ENCODE measurements at regions not wholly inside any gene's neighbourhood (a gene's known extent, or its start where the extent isn't known, plus 50 kb on each side); places are given as distances from the start of the nearest gene placed in this dataset.

DNA sequence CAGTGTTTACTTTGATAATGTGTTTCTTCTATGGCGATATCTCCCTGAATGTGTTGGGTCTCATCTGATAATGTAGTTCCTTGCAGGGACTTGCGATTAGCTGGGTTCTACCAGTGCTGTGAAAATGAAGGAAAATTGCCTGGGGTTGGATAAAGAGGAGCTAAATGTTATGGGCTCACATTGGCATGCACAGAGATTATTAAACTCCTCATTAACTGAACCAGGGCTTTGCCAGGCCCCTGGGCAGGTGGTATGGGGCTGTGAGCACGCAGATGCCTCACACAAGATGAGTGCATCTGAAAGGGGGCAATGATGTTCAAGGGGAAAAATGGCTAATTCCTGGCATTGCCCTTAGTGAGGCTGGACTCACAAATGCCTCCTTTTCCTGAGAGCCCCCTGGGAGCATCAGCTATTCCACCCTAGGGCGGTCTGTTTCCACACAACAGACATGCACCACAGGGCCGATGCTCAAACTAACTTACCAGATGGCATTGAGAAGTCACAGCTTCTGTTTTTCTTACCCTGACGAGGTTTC lies 321.1 kb downstream of the SEC16B start:
- Histone ChIP-seq H3K4me3 (ENCODE audit: low read depth in 1 of 3, low read length in 3 of 3) (no peak overlapping the region), H3K27ac (ENCODE audit: low read depth in 1 of 2, low read length in 2 of 2) (no peak overlapping the region), H3K27me3 (ENCODE audit: control insufficient read depth in 4 of 4, insufficient read depth in 4 of 4, low read length in 3 of 4) (no peaks in the 10 kb centered on the region), H3K4me1 (ENCODE audit: control insufficient read depth in 4 of 4, insufficient read depth in 4 of 4, low read length in 3 of 4) (peaks cover 3 to 48% (median 38%) of the 10 kb centered on the region in 4 donors), H3K36me3 (ENCODE audit: control insufficient read depth in 4 of 4, insufficient read depth in 3 of 4, low read depth in 1 of 4, low read length in 3 of 4) (no peaks in the 10 kb centered on the region), H3K9ac (ENCODE audit: low read depth in 1 of 2, low read length in 2 of 2) (no peak overlapping the region), H3K9me3 (ENCODE audit: control insufficient read depth in 4 of 4, low read length in 3 of 4) (no peaks in the 10 kb centered on the region)
- TF ChIP-seq, protein P1, sequence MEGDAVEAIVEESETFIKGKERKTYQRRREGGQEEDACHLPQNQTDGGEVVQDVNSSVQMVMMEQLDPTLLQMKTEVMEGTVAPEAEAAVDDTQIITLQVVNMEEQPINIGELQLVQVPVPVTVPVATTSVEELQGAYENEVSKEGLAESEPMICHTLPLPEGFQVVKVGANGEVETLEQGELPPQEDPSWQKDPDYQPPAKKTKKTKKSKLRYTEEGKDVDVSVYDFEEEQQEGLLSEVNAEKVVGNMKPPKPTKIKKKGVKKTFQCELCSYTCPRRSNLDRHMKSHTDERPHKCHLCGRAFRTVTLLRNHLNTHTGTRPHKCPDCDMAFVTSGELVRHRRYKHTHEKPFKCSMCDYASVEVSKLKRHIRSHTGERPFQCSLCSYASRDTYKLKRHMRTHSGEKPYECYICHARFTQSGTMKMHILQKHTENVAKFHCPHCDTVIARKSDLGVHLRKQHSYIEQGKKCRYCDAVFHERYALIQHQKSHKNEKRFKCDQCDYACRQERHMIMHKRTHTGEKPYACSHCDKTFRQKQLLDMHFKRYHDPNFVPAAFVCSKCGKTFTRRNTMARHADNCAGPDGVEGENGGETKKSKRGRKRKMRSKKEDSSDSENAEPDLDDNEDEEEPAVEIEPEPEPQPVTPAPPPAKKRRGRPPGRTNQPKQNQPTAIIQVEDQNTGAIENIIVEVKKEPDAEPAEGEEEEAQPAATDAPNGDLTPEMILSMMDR (IDR thresholded peaks at IDR 0.05; ENCODE audit: low read depth, low read length, missing input control), result no peak
- TF ChIP-seq RAD21 (IDR thresholded peaks at IDR 0.05) (no peak), NR2F2 (IDR thresholded peaks at IDR 0.05) (no peak), FOXA2 (IDR thresholded peaks at IDR 0.05) (no peak), HNF4G (IDR thresholded peaks at IDR 0.05) (no peak), GABPA (IDR thresholded peaks at IDR 0.05 in 1 of 2, conservative IDR thresholded peaks at IDR 0.05 in 1 of 2) (no peak), HNF4A (conservative IDR thresholded peaks at IDR 0.05) (no peak), EGR1 (IDR thresholded peaks at IDR 0.05; ENCODE audit: low read depth in 2 of 2) (no peak), YY1 (IDR thresholded peaks at IDR 0.05) (no peak), JUND (IDR thresholded peaks at IDR 0.05) (no peak), RXRA (IDR thresholded peaks at IDR 0.05) (no peak), TAF1 (conservative IDR thresholded peaks at IDR 0.05) (no peak), FOXA1 (IDR thresholded peaks at IDR 0.05) (no peak), SP1 (IDR thresholded peaks at IDR 0.05) (no peak)
- TF ChIP-seq, protein P2, sequence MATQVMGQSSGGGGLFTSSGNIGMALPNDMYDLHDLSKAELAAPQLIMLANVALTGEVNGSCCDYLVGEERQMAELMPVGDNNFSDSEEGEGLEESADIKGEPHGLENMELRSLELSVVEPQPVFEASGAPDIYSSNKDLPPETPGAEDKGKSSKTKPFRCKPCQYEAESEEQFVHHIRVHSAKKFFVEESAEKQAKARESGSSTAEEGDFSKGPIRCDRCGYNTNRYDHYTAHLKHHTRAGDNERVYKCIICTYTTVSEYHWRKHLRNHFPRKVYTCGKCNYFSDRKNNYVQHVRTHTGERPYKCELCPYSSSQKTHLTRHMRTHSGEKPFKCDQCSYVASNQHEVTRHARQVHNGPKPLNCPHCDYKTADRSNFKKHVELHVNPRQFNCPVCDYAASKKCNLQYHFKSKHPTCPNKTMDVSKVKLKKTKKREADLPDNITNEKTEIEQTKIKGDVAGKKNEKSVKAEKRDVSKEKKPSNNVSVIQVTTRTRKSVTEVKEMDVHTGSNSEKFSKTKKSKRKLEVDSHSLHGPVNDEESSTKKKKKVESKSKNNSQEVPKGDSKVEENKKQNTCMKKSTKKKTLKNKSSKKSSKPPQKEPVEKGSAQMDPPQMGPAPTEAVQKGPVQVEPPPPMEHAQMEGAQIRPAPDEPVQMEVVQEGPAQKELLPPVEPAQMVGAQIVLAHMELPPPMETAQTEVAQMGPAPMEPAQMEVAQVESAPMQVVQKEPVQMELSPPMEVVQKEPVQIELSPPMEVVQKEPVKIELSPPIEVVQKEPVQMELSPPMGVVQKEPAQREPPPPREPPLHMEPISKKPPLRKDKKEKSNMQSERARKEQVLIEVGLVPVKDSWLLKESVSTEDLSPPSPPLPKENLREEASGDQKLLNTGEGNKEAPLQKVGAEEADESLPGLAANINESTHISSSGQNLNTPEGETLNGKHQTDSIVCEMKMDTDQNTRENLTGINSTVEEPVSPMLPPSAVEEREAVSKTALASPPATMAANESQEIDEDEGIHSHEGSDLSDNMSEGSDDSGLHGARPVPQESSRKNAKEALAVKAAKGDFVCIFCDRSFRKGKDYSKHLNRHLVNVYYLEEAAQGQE (IDR thresholded peaks at IDR 0.05), result no peak
- TF ChIP-seq, protein P3, sequence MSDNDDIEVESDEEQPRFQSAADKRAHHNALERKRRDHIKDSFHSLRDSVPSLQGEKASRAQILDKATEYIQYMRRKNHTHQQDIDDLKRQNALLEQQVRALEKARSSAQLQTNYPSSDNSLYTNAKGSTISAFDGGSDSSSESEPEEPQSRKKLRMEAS (IDR thresholded peaks at IDR 0.05), result no peak
- TF ChIP-seq, protein P4, sequence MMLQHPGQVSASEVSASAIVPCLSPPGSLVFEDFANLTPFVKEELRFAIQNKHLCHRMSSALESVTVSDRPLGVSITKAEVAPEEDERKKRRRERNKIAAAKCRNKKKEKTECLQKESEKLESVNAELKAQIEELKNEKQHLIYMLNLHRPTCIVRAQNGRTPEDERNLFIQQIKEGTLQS (IDR thresholded peaks at IDR 0.05), result no peak
- TF ChIP-seq, protein P5, sequence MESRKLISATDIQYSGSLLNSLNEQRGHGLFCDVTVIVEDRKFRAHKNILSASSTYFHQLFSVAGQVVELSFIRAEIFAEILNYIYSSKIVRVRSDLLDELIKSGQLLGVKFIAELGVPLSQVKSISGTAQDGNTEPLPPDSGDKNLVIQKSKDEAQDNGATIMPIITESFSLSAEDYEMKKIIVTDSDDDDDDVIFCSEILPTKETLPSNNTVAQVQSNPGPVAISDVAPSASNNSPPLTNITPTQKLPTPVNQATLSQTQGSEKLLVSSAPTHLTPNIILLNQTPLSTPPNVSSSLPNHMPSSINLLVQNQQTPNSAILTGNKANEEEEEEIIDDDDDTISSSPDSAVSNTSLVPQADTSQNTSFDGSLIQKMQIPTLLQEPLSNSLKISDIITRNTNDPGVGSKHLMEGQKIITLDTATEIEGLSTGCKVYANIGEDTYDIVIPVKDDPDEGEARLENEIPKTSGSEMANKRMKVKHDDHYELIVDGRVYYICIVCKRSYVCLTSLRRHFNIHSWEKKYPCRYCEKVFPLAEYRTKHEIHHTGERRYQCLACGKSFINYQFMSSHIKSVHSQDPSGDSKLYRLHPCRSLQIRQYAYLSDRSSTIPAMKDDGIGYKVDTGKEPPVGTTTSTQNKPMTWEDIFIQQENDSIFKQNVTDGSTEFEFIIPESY (IDR thresholded peaks at IDR 0.05), result no peak
- DNase-seq (ENCODE audit: low spot score), result no peak
- WGBS, result 76% methylated on average over 6 of the region's 6 CpGs
